Karpas-422 (cell line): ENCODE measurements at regions not wholly inside any gene's neighbourhood (a gene's known extent, or its start where the extent isn't known, plus 50 kb on each side); places are given as distances from the start of the nearest gene placed in this dataset.
"Not testable (repeated sequence)": the region's sequence is repeated elsewhere in the genome, so short reads cannot be mapped to it uniquely, and the experiment has no call there.

ENCODE experiments used
- DNase-seq: peaks from one replicate; pipeline ENCODE4 v3.0.0-alpha.2; 2015
- H2AFZ ChIP-seq: fragments of 200-600 bp; sonication (generic); 2 replicates; pipeline ENCODE4 v1.6.1; 2014; ENCODE audit warnings: antibody characterized with exemption, low read length, mixed read lengths
- H3K27ac ChIP-seq: fragments of 200-600 bp; sonication (generic); 2 replicates; pipeline ENCODE4 v1.5.1; 2014; ENCODE audit warnings: mild to moderate bottlenecking, low read length, moderate library complexity
- H3K27me3 ChIP-seq: fragments of 200-600 bp; sonication (generic); 2 replicates; pipeline ENCODE4 v1.6.1; 2014; ENCODE audit warnings: low read length, mixed read lengths
- H3K36me3 ChIP-seq: fragments of 200-600 bp; sonication (generic); 2 replicates; pipeline ENCODE4 v1.6.1; 2014; ENCODE audit warnings: low read length, mixed read lengths; ENCODE audit not compliant: insufficient read depth
- H3K4me1 ChIP-seq: fragments of 200-600 bp; sonication (generic); 2 replicates; pipeline ENCODE4 v1.6.1; 2014; ENCODE audit warnings: mild to moderate bottlenecking, low read length, mixed read lengths
- H3K4me2 ChIP-seq: fragments of 200-600 bp; sonication (generic); 2 replicates; pipeline ENCODE4 v1.6.1; 2014; ENCODE audit warnings: low read length, low read depth, mild to moderate bottlenecking; ENCODE audit not compliant: poor library complexity, severe bottlenecking
- H3K4me3 ChIP-seq: fragments of 200-600 bp; sonication (generic); 2 replicates; pipeline ENCODE4 v1.5.1; 2014; ENCODE audit warnings: mild to moderate bottlenecking, antibody characterized with exemption, low read length, mixed read lengths
- H3K79me2 ChIP-seq: fragments of 200-600 bp; sonication (generic); 2 replicates; pipeline ENCODE4 v1.6.1; 2014; ENCODE audit warnings: mild to moderate bottlenecking, low read length, mixed read lengths
- H3K9ac ChIP-seq: fragments of 200-600 bp; sonication (generic); 2 replicates; pipeline ENCODE4 v1.6.0; 2014; ENCODE audit warnings: low read length
- H3K9me2 ChIP-seq: fragments of 200-600 bp; sonication (generic), shearing (Covaris generic); replicated peaks from 2 replicates; pipeline ENCODE4 v1.6.0; 2014; ENCODE audit warnings: mild to moderate bottlenecking, low read length, moderate library complexity; ENCODE audit not compliant: insufficient read depth
- H3K9me3 ChIP-seq: fragments of 300-700, 200-600 bp; sonication (generic); 2 replicates; pipeline ENCODE4 v1.6.1; 2014; ENCODE audit warnings: low read length, mixed read lengths
- H4K20me1 ChIP-seq: fragments of 200-600 bp; sonication (generic); 2 replicates; pipeline ENCODE4 v1.6.1; 2014; ENCODE audit warnings: mild to moderate bottlenecking, antibody characterized with exemption, low read length, low read depth; ENCODE audit not compliant: insufficient read depth

DNA sequence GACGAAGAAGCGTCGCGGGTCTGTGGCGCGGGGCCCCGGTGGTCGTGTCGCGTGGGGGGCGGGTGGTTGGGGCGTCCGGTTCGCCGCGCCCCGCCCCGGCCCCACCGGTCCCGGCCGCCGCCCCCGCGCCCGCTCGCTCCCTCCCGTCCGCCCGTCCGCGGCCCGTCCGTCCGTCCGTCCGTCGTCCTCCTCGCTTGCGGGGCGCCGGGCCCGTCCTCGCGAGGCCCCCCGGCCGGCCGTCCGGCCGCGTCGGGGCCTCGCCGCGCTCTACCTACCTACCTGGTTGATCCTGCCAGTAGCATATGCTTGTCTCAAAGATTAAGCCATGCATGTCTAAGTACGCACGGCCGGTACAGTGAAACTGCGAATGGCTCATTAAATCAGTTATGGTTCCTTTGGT lies 1533.5 kb upstream of the TPTE start:
- H2AFZ ChIP-seq, H3K4me1 ChIP-seq, H3K9ac ChIP-seq, DNase-seq, H3K4me3 ChIP-seq, H3K27ac ChIP-seq, H3K9me2 ChIP-seq, H4K20me1 ChIP-seq, H3K4me2 ChIP-seq, H3K36me3 ChIP-seq, H3K79me2 ChIP-seq, H3K27me3 ChIP-seq: not testable (repeated sequence)
- H3K9me3 ChIP-seq: peaks cover 39% of the 10 kb centered on the region

DNA sequence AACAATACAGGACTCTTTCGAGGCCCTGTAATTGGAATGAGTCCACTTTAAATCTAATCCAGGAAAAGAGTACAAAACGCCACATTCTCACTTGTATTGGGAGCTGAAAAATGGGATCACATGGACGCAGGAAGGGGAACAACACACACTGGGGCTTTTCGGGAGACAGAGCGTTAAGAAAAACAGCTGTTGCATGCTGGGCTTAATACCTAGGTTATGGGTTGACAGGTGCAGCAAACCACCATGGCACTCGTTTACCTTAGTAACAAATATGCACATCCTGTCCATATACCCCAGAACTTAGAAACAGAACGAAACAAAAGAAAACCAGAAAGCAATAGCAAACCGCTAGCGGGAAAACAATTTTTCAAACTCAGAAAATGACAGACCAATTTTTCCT lies 1532.7 kb upstream of the TPTE start:
- Histone ChIP-seq H3K4me3 (no peak overlapping the region), H4K20me1 (no peaks in the 10 kb centered on the region), H3K9ac (no peak overlapping the region), H3K79me2 (no peaks in the 10 kb centered on the region), H3K36me3 (no peaks in the 10 kb centered on the region), H3K27me3 (no peaks in the 10 kb centered on the region), H2AFZ (no peak overlapping the region), H3K27ac (no peak overlapping the region), H3K9me3 (peaks cover 47% of the 10 kb centered on the region), H3K4me2 (no peak overlapping the region), H3K4me1 (no peaks in the 10 kb centered on the region), H3K9me2 (no peaks in the 10 kb centered on the region)
- DNase-seq: peak; percentile 22

- Histone ChIP-seq H3K4me3 (no peak overlapping the region), H3K4me1 (no peaks in the 10 kb centered on the region), H3K79me2 (no peaks in the 10 kb centered on the region), H2AFZ (no peak overlapping the region), H3K27ac (no peak overlapping the region), H3K9me2 (no peaks in the 10 kb centered on the region), H3K9me3 (peaks cover 53% of the 10 kb centered on the region), H4K20me1 (no peaks in the 10 kb centered on the region), H3K4me2 (no peak overlapping the region), H3K36me3 (no peaks in the 10 kb centered on the region), H3K27me3 (no peaks in the 10 kb centered on the region), H3K9ac (no peak overlapping the region)
- peak; percentile 41 for DNase-seq
Measured at GRCh38 chr21:8989261-8989711, 1532.1 kb upstream of the TPTE start.

DNA sequence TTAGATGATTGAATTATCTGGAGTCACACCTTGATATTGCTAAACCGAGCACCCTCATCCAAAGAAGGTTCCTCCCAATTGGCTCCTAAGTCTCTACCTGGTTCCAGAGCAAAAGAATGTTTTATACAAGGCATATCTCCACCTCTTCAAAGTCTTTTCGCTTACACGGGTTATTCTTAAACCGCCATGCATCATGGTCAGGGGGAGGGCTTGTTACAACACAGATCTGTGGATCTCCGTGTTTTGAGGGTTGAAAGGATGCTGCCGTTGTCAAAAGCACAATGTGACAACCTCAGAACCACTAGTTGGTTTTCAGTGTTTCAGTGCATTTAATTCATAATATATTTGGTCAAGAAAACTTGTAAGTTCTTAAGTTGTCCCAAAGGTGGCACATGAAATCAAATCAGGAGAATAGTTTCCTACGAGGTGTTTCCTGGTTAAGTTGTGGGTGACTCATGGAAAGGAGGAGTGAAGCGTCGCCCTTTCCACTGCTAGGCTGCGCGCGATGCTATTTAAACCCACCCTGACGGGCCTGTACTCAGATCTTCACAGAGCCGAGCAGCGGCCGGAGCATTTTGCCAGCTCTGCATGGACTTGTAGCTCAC lies 1531.6 kb upstream of the TPTE start:
- Histone ChIP-seq H3K27ac (no peak overlapping the region), H3K9ac (no peak overlapping the region), H3K79me2 (no peaks in the 10 kb centered on the region), H3K4me1 (no peaks in the 10 kb centered on the region), H3K4me2 (no peak overlapping the region), H3K9me3 (peaks cover 56% of the 10 kb centered on the region), H2AFZ (no peak overlapping the region), H4K20me1 (no peaks in the 10 kb centered on the region), H3K36me3 (no peaks in the 10 kb centered on the region), H3K9me2 (no peaks in the 10 kb centered on the region), H3K4me3 (no peak overlapping the region), H3K27me3 (no peaks in the 10 kb centered on the region)
- DNase-seq: peak; percentile 41

- no peak overlapping the region for H2AFZ ChIP-seq
- no peaks in the 10 kb centered on the region for H3K27me3 ChIP-seq
- H3K27ac ChIP-seq: no peak overlapping the region
- no peaks in the 10 kb centered on the region for H3K36me3 ChIP-seq
- peaks cover 61% of the 10 kb centered on the region for H3K9me3 ChIP-seq
- H3K4me1 ChIP-seq: no peaks in the 10 kb centered on the region
- DNase-seq: peak; percentile 30
- no peak overlapping the region for H3K4me2 ChIP-seq
- H4K20me1 ChIP-seq: no peaks in the 10 kb centered on the region
- H3K4me3 ChIP-seq: no peak overlapping the region
- H3K9me2 ChIP-seq: no peaks in the 10 kb centered on the region
- H3K79me2 ChIP-seq: no peaks in the 10 kb centered on the region
- no peak overlapping the region for H3K9ac ChIP-seq
Measured at GRCh38 chr21:8990326-8991087, 1530.9 kb upstream of the TPTE start.

- Histone ChIP-seq H3K9me3 (peaks cover 68% of the 10 kb centered on the region), H3K79me2 (no peaks in the 10 kb centered on the region)
Measured at GRCh38 chr21:8991088-8991907, 1530.1 kb upstream of the TPTE start.

DNA sequence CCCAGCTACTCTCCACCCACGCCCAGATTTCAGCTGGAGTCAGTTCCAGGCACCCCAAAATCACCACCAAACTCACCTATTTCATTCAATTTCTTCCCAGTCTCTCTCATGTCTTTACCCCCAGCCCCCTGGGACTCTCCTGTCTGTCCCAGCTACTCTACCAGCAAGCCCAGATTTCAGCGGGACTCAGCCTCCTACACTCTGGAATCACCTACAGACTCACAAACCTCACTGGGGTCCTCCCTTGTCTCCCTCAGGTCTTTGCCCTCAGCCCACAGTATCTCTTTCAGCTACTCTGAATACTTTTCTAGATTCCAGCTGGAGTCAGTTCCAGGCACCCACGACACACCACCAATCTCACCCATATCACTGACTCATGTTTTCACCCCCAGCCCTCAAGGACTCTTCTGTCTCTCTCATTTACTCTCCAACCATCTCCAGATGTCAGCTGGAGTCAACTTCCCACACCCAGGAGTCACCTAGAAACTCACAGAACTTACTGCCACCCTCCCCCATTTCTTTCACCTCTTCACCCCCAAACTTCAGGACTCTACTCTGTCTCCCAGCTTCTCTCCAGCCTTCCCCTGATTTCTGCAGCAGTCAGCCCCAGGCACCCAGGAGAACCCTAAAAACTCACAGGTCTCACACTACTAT lies 1529.3 kb upstream of the TPTE start:
- Histone ChIP-seq H3K4me3 (no peak overlapping the region), H3K9me3 (peaks cover 71% of the 10 kb centered on the region)

More at GRCh38 chr21:8991088-8991907, 1530.1 kb upstream of the TPTE start:
- no peaks in the 10 kb centered on the region for H3K4me1 ChIP-seq
- H3K36me3 ChIP-seq: no peaks in the 10 kb centered on the region
- no peak overlapping the region for H3K9ac ChIP-seq
- no peak overlapping the region for H3K27ac ChIP-seq
- H3K27me3 ChIP-seq: no peaks in the 10 kb centered on the region
- peak; percentile 37 for DNase-seq
- H4K20me1 ChIP-seq: no peaks in the 10 kb centered on the region
- H3K4me3 ChIP-seq: no peak overlapping the region
- no peak overlapping the region for H2AFZ ChIP-seq
- no peak overlapping the region for H3K4me2 ChIP-seq
- H3K9me2 ChIP-seq: no peaks in the 10 kb centered on the region

More for the DNA sequence above, 1529.3 kb upstream of the TPTE start:
- H3K27me3 ChIP-seq: no peaks in the 10 kb centered on the region
- no peaks in the 10 kb centered on the region for H3K36me3 ChIP-seq
- H3K4me2 ChIP-seq: no peak overlapping the region
- no peak overlapping the region for H3K27ac ChIP-seq
- no peak overlapping the region for H2AFZ ChIP-seq
- H3K4me1 ChIP-seq: no peaks in the 10 kb centered on the region
- H3K79me2 ChIP-seq: no peaks in the 10 kb centered on the region
- H3K9me2 ChIP-seq: no peaks in the 10 kb centered on the region
- DNase-seq: peak; percentile 33
- no peaks in the 10 kb centered on the region for H4K20me1 ChIP-seq
- no peak overlapping the region for H3K9ac ChIP-seq
